Activated T-helper 1 cell treated with anti-CD3 and anti-CD28 coated beads, Interleukin-12 subunit alpha, Interleukin-12 subunit beta, Interleukin-2, Interleukin-4 antibody, amounts not matched to agents 30 ng/mL and 10 ng/mL and 1 ng/mL, durations not matched to agents 14 hours and 24 hours and 36 hours (primary cell): ENCODE measurements at regions not wholly inside any gene's neighbourhood (a gene's known extent, or its start where the extent isn't known, plus 50 kb on each side); places are given as distances from the start of the nearest gene placed in this dataset.

Source experiments
- DNase-seq: peaks from one replicate; pipeline ENCODE4 v3.0.0; 2021; ENCODE audit warnings: low spot score
- H3K27ac Mint-ChIP-seq: one replicate; pipeline ENCODE4 v1.8.0; 2021; ENCODE audit warnings: mild to moderate bottlenecking, mixed read lengths
- H3K27me3 Mint-ChIP-seq: one replicate; pipeline ENCODE4 v1.8.0; 2022; ENCODE audit warnings: mild to moderate bottlenecking, moderate library complexity, mixed read lengths; ENCODE audit not compliant: insufficient read depth
- H3K36me3 Mint-ChIP-seq: one replicate; pipeline ENCODE4 v1.8.0; 2021; ENCODE audit warnings: low read depth, mixed read lengths
- H3K4me1 Mint-ChIP-seq: one replicate; pipeline ENCODE4 v1.8.0; 2021; ENCODE audit warnings: low read depth, mixed read lengths
- H3K4me3 Mint-ChIP-seq: one replicate; pipeline ENCODE4 v1.8.0; 2021; ENCODE audit warnings: mild to moderate bottlenecking, moderate library complexity, mixed read lengths
- H3K9me3 Mint-ChIP-seq: one replicate; pipeline ENCODE4 v1.8.0; 2021; ENCODE audit warnings: mixed read lengths
- intact Hi-C: fragments of 100-400 bp; cut with micrococcal nuclease; formaldehyde crosslinking; loops from one replicate; pipeline ENCODE4 v1.15.1; 2024

DNA sequence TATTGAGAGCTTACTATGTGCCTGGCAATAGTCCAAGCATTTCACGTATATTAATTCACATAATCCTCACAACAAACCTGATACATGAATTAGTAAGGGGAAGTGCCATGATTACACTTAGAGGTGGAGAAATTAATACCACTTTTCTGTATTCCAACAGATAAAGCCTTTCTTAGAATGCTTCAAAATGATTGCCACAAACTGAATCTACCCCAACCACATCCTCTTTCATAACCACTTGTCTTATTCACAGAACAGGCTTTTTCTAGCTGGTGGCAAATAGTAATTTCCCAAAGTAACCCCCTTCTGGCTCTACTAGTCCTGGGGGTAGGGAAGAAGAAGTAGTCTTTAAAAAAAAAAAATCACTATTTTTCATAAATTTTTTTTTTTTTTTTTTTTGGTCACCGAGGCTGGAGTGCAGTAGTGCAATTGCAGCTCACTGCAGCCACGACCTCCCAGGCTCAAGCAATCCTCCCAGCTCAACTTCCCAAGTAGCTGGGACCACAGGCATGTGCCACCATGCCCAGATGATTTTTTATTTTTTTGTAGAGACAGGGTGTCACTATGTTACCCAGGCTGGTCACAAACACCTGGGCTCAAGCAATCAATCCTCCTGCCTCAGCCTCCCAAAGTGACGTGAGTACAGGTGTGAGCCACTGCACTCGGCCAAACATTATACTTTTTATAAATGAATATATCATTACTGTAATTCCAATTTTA is 59.0 kb upstream of the ARID2 start:
- Mint-ChIP-seq H3K36me3 (peaks cover 7% of the 10 kb centered on the region), H3K27ac (no peak overlapping the region), H3K9me3 (no peaks in the 10 kb centered on the region), H3K4me1 (peaks cover 31% of the 10 kb centered on the region), H3K4me3 (no peak overlapping the region), H3K27me3 (no peaks in the 10 kb centered on the region)
- intact Hi-C loops: loop anchor here (5.0 kb wide), 2 partner anchors 128 to 322 kb away; partner anchors contain the start of gene SCAF11
- peak; percentile 9 for DNase-seq

GRCh38 chr12:45671254-45671653 is 58.3 kb upstream of the ARID2 start:
- intact Hi-C loops: loop anchor here (5.0 kb wide), 2 partner anchors 129 to 321 kb away; partner anchors contain the start of gene SCAF11
- Mint-ChIP-seq H3K36me3 (peaks cover 7% of the 10 kb centered on the region), H3K4me1 (peaks cover 31% of the 10 kb centered on the region), H3K9me3 (no peaks in the 10 kb centered on the region), H3K4me3 (no peak overlapping the region), H3K27me3 (no peaks in the 10 kb centered on the region), H3K27ac (no peak overlapping the region)
- no peak for DNase-seq

DNA sequence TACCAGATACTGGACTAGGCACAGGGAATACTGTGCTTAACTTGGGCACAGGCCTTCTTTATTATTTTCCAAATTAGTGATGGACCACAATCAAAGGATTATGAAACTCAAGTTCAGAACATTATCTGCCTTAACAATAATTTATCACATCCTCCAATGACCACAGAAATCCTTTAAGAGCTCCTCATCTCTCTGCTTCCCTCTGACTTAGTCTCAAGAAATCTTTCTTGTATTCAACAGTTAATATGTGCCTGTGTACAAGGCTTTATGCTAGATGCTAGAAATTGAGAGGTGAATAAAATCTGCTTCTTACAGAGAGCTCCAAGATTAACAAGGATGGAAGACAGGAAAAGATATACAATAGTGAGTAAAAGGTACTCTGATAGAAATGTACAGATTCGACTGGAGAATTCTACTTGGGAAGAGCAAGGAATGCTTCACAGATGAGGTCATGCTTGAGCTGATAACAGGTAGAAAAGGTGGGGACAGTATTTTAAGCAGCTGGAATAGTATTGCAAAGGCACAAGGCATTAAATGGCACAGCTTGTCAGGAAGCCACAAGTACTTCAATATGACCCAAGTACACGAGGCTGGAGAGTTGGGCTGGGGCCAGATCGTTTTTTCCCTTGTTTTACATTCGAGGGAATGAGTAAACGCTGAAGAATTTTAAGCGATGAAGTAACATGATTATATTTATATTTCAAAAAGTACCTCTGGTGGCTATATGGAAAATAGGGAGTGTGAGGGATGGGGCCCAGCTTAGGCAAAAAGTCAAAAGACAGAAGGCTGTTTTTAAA is 55.1 kb upstream of the ARID2 start:
- H3K4me1 Mint-ChIP-seq: peaks cover 8% of the 10 kb centered on the region

GRCh38 chr12:45675534-45675933 is 54.0 kb upstream of the ARID2 start:
- H3K27me3 Mint-ChIP-seq: peaks cover 2% of the 10 kb centered on the region
- intact Hi-C loops: no loop called here
- H3K9me3 Mint-ChIP-seq: no peaks in the 10 kb centered on the region
- H3K36me3 Mint-ChIP-seq: peaks cover 2% of the 10 kb centered on the region
- DNase-seq: no peak
- H3K27ac Mint-ChIP-seq: no peak overlapping the region
- H3K4me1 Mint-ChIP-seq: peaks cover 2% of the 10 kb centered on the region
- no peak overlapping the region for H3K4me3 Mint-ChIP-seq

More for the DNA sequence above, 55.1 kb upstream of the ARID2 start:
- Mint-ChIP-seq H3K36me3 (peaks cover 2% of the 10 kb centered on the region), H3K27ac (no peak overlapping the region), H3K9me3 (no peaks in the 10 kb centered on the region), H3K27me3 (peaks cover 2% of the 10 kb centered on the region), H3K4me3 (no peak overlapping the region)
- intact Hi-C loops: loop anchor here (5.0 kb wide), 2 partner anchors 132 to 318 kb away; partner anchors contain the start of gene SCAF11
- DNase-seq: no peak
